SK-MEL-5 (cell line): ENCODE measurements at regions not wholly inside any gene's neighbourhood (a gene's known extent, or its start where the extent isn't known, plus 50 kb on each side); places are given as distances from the start of the nearest gene placed in this dataset.
"Not testable (repeated sequence)": the region's sequence is repeated elsewhere in the genome, so short reads cannot be mapped to it uniquely, and the experiment has no call there.

Source experiments
- DNase-seq: peaks from one replicate; pipeline ENCODE4 v3.0.0-alpha.2; 2016; ENCODE audit warnings: low read depth, low spot score
- in situ Hi-C: cut with HindIII; loops from 2 replicates; pipeline ENCODE4 v1.10.0; 2016; ENCODE audit warnings: low sequenced_read_pairs, high pct_unique_total_duplicates, low pct_unique_long_range_greater_than_20kb

- no peak for DNase-seq
- in situ Hi-C loops, result no loop called here
These were observed 654.7 kb upstream of the IGFBP7 start for GRCh38 chr4:57764856-57765255.

GRCh38 chr4:57763070-57763469, 652.9 kb upstream of the IGFBP7 start:
- in situ Hi-C loops, result no loop called here
- no peak for DNase-seq

DNA sequence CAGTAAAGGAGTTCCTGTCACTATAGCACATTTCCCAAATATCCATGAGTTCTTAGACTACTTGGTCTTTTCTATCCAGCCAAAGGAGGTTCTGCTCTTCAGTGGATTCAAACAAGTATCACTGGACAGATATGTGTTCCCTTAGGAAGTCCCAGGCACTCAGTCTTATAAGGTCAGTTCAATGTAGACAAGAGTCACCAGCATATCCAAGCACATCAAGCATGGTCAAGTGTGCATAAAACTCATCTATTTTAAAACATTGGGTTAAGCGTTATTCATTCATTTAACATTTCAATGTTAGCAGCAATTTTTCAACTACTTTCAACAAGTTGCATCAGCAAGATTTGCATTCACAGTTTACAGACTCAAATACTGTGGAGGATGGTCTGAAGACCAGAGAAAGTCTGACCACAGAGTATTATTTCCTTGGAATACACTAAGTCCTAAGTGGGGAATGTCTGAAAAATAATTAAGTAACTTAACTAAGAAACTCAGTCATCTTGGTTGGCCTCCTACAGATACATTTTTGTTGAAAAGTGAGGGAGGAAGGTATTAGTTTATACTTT, 630.5 kb upstream of the IGFBP7 start:
- in situ Hi-C loops, result no loop called here
- DNase-seq, result no peak

DNA sequence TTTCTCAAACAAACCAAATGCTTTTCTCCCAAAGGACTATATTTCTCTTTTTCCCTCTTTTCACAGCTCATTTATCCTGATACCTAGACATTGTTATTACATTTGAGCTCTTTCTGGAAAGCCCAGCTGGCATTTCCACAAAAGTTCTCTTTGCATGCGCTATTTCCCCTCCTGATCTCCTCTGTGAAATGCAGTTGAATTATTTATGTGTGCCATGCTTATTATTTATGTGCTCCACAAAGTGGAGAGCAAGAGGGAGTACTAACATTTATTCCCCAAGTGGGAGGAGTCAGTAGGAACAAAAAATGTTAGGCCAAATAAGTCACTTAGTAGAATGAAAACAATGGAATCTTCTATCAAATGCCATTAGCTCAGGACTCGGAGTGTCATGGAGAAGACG, 626.6 kb upstream of the IGFBP7 start:
- no peak for DNase-seq
- in situ Hi-C loops, result no loop called here

GRCh38 chr4:57734104-57734670, 624.0 kb upstream of the IGFBP7 start:
- no peak for DNase-seq
- in situ Hi-C loops, result no loop called here

- DNase-seq, in situ Hi-C loops: not testable (repeated sequence)
These were observed 619.8 kb upstream of the IGFBP7 start for GRCh38 chr4:57729775-57730570.

DNA sequence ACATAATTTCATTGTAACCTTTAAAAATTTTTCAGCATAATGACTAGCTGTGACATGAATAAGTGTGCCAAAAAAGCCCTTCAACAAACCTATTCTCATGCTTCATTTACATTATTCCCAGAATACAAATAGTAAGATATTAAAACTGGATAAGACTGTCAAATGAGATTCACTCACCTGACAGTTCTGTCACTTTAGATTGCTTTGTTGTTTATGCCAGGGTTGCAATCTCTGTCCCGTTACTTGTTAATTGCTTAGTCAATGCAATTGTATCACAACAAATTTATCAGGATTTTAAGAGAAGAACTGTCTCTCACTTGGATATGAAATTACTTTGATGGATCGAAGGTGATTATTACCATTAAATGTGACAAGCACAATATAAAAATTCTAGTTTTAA, 616.0 kb upstream of the IGFBP7 start:
- in situ Hi-C loops, result no loop called here
- DNase-seq, result no peak

GRCh38 chr4:57719456-57719855, 609.3 kb upstream of the IGFBP7 start:
- in situ Hi-C loops, result no loop called here
- DNase-seq, result no peak

DNA sequence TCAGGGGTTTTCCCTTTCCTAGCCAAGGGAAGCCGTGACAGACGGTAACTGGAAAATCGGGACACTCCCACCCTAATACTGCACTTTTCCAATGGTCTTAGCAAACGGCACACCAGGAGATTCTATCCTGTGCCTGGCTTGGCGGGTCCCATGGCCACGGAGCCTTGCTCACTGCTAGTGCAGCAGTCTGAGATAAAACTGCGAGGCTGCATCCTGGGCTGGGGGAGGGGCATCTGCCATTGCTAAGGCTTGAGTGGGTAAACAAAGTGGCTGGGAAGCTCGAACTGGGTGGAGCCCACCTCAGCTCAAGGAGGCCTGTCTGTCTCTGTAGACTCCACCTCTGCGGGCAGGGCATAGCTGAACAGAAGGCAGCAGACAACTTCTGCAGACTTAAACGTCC, 604.1 kb upstream of the IGFBP7 start:
- DNase-seq, in situ Hi-C loops: not testable (repeated sequence)

DNA sequence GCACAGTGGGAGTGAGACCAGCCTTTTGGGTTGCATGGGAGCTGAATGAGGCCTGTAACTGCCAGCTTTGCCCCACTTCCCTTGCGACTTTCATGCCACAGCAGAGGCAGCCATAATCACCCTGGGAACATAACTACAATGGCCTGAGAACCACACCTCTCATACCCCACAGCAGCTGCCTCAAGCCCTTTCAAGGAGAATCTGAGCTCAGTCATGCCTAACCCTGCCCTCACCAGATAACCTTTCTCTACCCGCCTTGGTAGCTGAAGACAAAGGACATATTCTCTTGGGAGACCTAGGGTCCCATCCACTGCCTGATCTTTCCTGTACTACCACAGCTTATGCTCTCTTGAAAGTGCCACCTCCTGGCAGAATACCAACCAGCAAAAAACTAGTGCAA, 599.9 kb upstream of the IGFBP7 start:
- DNase-seq, result no peak
- in situ Hi-C loops, result no loop called here

DNA sequence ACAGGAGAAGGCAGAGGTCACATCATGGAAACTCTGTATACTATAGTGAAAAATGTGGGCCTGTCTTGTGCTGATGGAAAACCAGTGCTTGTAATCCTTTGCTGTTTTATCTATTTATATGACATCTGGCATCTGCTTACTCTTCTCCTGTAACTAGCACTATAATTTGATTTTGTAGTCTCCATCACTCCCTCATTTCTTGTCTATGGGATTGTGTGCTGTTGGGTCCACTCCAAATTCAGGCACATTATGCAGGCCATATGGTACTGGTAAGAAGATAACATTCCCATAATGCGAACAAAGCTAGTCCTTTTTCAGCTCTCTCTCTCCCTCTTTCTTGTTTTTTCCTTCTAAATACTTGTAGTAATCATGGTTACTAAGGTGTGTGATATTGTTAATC, 581.2 kb upstream of the IGFBP7 start:
- in situ Hi-C loops, result no loop called here
- no peak for DNase-seq

- DNase-seq, result no peak
- in situ Hi-C loops, result no loop called here
These were observed 579.6 kb upstream of the IGFBP7 start for GRCh38 chr4:57689693-57690205.

DNA sequence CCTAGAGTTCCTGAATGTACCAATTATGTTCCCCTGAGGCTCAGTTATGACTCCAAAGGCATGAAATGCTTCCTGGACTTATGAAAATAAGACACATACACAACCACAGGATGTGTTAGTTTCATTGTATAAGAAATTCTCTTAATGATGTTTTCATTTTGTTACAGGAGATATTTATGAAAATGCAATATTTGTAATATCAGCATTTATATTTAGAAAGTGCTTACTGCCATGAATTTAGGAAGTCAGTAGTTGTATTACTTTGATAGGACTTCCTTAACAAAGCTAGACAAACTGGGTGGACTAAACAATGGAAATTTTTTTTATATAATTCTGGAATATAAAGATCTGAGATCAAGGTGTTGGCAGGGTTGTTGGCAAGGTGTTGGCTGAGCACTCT, 572.1 kb upstream of the IGFBP7 start:
- in situ Hi-C loops, result no loop called here
- no peak for DNase-seq

GRCh38 chr4:57679969-57680368, 569.8 kb upstream of the IGFBP7 start:
- no peak for DNase-seq
- in situ Hi-C loops, result no loop called here

- in situ Hi-C loops, result no loop called here
- DNase-seq, result no peak
These were observed 566.2 kb upstream of the IGFBP7 start for GRCh38 chr4:57676394-57676793.

DNA sequence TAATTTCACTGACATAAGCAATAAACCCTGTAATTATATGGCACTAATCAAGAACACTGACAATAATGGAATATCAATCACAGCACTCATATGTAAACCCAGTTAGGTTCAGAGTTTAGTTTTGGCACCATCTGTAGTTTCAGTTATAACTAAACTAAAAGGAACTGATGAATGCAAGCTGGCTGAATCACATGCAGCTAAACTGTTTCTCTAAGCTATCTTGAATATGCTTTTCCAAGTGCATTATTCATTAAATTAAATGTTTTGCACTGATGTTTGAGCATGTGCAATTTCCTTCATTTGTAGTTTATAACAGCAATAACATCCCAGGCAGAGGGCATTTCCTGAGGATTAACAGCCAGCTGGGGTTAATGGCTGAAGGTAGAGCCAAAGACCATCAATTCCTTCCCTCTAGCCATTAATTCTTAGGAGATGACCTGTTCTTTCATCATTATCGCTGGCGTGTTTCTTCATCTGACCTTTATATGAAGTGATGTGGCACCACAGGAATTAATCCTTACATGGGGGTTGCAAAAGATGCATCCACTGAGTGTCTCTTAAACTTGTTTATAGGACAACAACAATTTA, 562.8 kb upstream of the IGFBP7 start:
- DNase-seq, result no peak
- in situ Hi-C loops, result no loop called here

DNA sequence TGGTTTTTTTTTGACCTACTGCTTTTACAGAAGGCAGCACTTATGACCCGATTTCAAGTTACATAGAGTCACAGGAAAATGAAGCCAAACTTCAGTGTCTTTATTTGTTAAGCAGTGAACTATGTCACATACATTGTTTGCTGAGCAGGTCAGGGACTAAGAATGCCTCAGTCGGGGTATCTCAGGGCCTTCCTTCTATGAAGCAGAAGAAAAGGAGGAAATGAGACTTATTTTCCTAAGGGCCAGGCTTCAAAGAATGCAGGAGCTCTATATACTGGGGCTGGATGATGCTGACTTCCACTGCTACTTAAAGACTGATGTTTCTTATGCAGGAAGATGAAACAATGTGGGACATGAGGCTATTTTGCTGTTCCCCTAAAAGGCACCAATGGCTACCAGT, 558.4 kb upstream of the IGFBP7 start:
- no peak for DNase-seq
- in situ Hi-C loops, result no loop called here

- no peak for DNase-seq
- in situ Hi-C loops, result no loop called here
These were observed 555.6 kb upstream of the IGFBP7 start for GRCh38 chr4:57665806-57666205.
